GM21423 (cell line): ENCODE measurements at regions not wholly inside any gene's neighbourhood (a gene's known extent, or its start where the extent isn't known, plus 50 kb on each side); places are given as distances from the start of the nearest gene placed in this dataset.

Source experiments
- ATAC-seq: cut with Tn5 transposase; IDR thresholded peaks from one replicate; pipeline ENCODE4 v1.9.1; 2021; ENCODE audit warnings: mild to moderate bottlenecking, moderate library complexity; ENCODE audit not compliant: unreplicated experiment

DNA sequence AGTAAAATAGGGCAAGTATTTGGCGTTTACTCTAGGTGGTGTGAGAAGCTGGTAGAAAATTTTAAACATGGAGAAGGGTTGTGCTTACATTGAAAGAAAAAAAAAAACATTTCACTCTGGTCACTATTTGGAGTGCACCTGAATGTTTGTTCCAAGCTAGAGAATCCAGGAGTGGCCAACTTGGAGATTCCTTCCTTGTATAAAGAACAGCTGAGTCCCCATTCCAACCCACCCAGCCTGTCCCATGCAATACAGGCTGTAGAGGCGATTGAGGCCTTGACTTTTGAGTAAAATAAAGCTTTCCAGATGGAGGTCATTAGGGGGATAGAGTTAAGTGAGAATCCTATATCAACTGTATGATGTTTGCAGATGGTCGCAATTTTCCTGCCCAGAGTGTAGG lies 203.8 kb upstream of the SYT4 start:
- ATAC-seq = no peak

- ATAC-seq = no peak
Observed at GRCh38 chr18:43482136-43482535, 204.8 kb upstream of the SYT4 start.

DNA sequence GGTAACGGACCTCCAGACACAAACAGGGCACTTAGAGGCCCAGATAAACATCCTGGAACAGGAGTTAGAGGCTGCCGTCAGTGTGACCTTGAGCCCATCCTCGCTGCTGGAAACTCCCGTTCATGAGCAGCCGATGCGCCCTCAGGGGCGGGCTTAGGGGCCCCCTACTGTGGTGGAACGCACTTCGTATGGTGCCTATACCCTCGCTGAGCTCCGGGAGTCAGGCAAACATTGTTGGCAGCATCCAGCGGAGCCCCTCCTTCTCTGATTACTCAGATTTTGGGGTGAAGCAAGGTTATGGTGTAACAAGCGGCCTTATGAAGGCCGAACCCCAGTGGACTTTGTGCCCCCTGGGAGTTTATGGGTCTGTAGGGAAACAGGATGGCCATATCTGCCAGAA lies 205.3 kb upstream of the SYT4 start:
- no peak for ATAC-seq

DNA sequence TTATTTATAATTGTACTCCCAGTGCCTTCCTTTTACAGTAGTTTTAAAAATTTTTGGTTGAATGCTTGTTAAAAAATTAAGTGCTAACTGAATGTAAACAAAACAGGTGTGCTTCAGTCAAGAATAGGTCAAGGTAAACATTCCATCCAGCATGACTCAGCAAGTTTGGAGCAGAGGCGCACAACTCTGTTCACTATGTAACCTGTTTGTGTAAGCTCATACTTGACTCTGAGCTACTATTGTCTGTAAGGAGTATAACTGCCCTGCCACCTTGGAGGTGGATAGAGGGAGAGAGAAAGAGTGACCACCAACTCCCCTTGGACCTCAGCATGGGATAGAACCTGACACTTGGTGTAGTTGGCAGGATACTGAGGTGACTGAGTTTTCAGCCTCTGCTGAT lies 207.4 kb upstream of the SYT4 start:
- ATAC-seq = no peak

DNA sequence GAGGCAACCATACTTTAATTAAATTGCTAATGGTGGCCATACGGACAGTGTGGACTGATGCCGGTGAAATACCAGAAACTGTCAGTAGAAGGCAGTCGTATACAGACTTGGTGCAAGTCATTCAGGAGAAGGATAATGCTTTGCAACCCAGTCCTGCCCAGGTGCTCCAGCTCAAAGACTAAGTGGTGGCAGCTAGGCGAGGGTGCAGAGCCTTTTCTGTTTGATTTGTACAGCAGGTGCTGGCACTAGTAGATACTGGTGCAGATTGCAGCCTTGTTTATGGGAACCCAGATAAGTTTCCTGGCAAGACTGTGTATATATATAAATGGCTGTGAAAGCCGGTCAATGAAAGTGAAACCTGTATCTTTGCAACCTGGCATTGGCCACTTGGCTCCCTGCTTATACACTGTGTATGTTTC lies 208.3 kb upstream of the SYT4 start:
- no peak for ATAC-seq

GRCh38 chr18:43486462-43486861 lies 209.2 kb upstream of the SYT4 start:
- ATAC-seq = no peak

DNA sequence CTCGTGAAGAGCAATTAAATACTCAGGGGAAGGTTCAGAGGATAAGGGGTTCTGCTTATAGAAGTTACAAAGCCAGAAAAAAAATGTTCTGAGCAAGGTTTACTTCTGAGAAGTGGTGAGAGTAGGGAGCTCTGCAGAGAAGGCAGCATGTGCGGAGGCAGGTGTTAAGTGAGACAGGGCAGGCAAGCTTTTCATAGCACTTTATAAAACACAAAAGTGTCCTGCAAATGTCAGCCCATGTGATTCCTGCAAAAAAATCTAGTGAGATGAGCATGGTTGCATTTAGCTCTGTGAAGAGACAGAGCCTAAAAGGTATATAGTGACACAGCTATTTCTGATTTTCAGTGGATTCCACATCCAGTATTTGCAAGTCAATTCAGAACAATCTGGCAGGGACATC lies 223.8 kb upstream of the SYT4 start:
- no peak for ATAC-seq

DNA sequence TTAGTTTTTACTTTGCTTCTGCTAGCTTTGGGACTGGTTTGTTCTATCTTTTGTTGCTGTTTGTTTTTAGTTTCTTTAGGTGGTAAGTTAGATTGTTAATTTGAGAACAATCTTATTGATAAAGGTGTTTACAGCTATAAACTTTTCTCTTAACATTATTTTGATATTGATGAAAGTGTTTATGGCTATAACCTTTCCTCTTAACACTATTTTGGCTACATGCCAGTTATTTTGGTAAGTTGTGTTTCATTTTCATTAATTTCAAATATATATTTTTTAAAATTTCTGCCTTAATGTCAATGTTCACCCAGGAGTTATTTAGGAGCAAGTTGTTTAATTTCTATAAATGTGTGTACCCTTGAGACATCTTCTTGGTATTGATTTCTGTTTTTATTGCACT lies 229.6 kb upstream of the SYT4 start:
- ATAC-seq = no peak

DNA sequence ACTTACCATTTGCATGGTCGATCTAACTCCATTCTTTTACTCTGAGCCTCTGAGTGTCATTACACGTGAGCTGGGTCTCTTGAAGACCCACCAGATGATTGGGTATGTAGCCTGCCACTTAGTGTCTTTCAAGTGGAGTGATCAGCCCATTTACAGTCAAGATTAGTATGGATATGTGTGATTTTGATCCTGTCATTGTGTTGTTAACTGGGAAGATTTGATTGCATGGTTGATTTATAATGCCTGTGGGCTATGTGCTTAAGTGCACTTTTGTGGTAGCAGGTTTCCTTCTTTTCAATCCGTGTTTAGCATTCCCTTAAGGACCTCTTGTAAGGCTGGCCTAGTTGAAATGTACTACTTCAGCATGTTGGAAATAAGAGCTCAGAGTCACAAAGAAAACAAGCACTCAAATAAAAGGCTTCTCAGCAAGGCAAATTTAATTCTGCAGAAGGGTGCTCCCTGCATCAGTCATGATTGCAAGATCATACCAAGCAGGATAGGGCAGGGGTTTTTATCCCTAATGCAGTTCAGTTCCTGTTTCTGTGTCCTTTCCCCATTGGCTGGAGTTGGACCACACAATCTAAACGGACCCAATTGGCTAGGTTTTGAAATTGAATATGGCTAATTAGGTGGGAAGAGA lies 230.7 kb upstream of the SYT4 start:
- no peak for ATAC-seq

GRCh38 chr18:43514747-43515146 lies 237.5 kb upstream of the SYT4 start:
- no peak for ATAC-seq

GRCh38 chr18:43515481-43515880 lies 238.2 kb upstream of the SYT4 start:
- ATAC-seq = no peak

DNA sequence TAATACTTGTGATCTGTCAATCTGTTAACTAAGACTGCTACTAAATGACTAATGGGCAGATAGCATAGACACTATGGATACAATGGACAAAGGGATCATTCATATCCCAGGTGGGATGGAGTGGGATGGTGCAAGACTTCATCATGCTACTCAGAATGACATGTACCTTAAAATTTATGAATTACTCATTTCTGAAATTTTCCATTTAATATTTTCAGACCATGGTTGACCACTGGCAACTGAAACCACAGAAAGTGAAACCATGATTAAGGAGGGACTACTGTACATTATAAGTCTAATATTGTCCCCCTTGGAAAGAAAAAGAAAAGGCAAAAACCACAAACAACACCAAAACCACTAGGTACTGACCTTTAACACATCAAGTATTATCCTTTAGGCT lies 247.0 kb upstream of the SYT4 start:
- no peak for ATAC-seq

GRCh38 chr18:43525169-43525568 lies 247.9 kb upstream of the SYT4 start:
- ATAC-seq = no peak

DNA sequence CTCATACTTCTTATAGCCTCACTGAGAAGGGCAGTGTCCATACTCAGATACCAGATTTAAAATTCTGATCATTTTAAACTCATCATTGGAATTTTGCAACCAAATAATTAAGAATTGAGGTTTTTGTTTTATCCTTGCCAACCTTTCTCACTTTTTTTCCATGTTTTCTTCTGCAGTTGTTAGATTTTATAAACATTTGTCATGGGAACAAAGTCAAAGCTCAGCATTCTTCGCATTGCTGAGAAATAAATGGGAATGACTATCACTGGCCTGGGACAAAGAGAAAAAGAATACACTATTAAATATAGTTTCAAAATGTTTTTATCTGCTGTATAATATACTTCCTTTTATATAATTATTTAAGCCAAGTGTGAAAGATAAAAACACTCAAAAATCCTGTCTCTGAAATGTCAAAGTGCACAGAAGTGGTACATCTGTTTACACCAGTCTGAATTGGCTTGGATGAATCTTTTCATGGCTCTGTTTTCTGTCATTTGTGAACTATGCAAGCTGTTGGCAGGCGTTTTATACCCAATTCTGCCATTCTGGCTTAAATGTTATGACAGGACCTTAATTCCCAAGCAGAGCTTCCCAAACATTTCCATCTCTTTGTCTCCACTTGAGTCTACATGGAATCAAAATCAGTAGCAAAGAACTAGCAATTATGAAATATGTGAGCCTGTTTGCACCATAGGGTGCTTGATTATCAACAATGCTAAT lies 249.3 kb upstream of the SYT4 start:
- ATAC-seq = no peak

GRCh38 chr18:43531438-43531837 lies 254.1 kb upstream of the SYT4 start:
- no peak for ATAC-seq

DNA sequence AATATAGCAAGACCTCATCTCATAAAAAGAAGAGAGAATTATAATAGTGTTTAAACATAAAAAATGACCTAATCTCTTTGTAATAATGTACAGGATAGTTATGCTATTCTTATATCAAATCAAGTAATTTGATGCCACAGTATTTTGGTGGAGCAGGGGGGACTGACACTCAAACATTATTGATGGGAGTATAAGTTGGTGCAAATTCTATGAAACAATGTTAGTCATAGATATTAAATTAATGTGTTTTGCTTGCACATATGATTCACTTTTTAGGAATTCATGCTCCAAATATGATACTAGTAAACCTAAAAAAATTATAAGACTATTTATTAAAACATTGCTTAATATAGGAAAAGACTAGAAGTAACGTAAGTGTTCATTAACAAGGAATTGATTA lies 256.1 kb upstream of the SYT4 start:
- ATAC-seq = no peak

DNA sequence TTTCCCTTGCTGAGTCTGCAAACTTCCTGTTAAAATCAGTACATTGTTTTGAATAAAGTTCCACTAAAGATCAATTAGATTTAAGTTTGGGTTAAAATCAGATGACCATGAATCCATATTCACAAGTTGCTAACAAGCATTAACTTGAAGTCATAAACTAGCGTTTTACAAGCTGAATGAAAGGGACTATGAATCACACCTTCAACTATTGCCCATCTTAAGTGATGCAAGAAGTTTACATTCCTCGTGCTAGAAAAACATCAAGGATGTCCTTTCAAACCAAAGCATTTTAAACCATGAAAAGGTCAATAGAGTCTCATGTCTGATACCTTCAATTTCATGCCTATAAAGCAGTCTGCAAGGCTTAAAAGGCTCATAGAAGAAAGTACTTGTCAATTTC lies 257.2 kb upstream of the SYT4 start:
- no peak for ATAC-seq

DNA sequence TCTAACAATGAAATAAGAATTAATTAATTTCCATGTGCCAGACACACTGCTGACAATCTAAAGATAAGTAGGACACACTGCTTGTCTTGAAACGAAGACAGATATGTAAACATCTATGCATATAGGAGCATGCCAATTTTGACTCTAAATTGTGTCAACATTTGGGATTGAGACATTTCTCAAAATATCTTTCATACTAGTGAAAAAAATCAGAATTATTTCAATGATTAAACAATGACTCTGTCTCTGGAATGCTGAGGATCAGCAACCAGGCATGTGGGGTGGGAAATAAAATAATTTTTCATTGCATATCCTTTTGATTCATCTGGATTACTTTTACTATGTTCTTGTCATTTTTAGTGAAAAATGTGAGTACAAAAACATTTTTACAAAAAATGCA lies 262.6 kb upstream of the SYT4 start:
- ATAC-seq = no peak

GRCh38 chr18:43542016-43542415 lies 264.7 kb upstream of the SYT4 start:
- no peak for ATAC-seq

DNA sequence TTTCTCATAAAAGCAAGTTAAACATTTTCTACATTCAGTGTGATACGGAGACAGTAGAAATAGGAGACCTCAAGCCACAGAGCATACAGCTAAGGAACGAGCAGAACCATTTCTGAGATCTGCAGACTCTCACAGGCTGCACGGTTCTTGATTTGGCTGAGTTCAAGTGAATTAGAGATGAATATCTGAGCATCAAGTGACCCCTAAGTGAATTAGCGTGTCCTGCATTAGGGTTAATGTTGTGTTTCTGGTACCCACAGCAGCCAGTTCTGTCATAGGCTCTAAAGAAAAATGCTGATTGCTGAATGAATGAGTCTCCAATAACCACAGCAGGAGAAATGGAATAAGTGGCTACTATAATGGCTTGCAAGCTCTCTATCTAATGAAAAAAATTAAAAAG lies 265.9 kb upstream of the SYT4 start:
- ATAC-seq = no peak

DNA sequence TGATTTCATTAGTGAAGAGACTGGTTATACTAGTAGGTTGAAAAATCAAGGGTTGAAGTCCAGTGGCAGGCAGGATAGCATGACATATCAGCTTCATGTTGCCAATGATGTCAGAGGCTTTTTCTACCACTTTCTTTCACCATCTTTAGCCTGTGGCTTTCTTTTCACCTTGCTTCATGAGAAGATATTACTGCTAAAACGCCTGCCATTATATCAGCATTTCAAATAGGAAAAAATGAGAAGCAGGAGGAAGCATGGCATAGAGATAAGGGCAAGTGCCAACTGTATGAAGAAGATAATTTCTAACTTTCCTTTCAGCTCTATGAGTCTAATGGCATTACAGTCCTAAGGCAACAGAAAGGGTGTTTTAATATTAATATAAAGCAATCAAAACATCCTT lies 270.2 kb upstream of the SYT4 start:
- ATAC-seq = no peak

- ATAC-seq = no peak
Observed at GRCh38 chr18:43559507-43559906, 282.2 kb upstream of the SYT4 start.

DNA sequence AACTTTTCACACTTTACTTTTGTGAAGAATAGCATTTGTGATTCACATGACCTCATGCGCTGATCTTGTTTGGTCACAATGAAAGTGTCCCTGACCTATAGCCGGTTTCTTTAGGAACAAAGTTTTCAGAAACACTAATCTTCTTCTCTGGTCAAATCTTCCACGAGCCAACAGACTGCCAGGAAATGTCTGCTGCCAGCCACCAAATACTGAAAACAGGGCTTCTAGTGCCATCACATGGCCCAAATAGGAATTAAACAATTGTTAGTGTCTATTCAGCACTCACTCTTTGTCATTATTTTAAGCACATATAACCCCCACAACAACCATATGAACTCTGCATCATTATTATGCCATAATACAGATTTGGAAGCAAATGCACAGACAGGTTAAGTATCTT lies 286.5 kb upstream of the SYT4 start:
- ATAC-seq = no peak
